ENCODE measurements at regions not wholly inside any gene's neighbourhood (a gene's known extent, or its start where the extent isn't known, plus 50 kb on each side); places are given as distances from the start of the nearest gene placed in this dataset.

DNA sequence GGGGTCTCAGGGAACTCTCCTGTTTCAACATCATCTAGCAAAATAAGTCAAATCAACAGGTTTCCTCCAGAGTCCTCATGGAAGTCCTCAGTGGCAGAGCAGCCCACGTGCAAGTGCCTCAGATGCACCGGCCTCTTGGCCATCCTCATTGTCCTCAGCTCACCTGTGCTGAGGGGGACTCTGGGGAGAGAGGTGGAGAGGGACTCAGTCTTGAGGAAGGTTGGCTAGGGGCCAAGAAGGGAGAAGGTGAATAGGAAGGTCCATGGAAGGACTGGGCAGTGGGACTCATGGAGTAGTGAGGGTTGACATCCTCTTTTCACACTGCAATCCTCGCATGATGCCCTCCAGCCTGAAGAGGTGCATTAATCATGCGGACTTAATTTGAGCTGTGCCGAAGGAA is 77.9 kb upstream of the DUSP22 start:
- no peak for TF ChIP-seq NFIC (IDR thresholded peaks at IDR 0.05; ENCODE audit: borderline replicate concordance)
- TF ChIP-seq, protein P1, sequence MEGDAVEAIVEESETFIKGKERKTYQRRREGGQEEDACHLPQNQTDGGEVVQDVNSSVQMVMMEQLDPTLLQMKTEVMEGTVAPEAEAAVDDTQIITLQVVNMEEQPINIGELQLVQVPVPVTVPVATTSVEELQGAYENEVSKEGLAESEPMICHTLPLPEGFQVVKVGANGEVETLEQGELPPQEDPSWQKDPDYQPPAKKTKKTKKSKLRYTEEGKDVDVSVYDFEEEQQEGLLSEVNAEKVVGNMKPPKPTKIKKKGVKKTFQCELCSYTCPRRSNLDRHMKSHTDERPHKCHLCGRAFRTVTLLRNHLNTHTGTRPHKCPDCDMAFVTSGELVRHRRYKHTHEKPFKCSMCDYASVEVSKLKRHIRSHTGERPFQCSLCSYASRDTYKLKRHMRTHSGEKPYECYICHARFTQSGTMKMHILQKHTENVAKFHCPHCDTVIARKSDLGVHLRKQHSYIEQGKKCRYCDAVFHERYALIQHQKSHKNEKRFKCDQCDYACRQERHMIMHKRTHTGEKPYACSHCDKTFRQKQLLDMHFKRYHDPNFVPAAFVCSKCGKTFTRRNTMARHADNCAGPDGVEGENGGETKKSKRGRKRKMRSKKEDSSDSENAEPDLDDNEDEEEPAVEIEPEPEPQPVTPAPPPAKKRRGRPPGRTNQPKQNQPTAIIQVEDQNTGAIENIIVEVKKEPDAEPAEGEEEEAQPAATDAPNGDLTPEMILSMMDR (IDR thresholded peaks at IDR 0.05), result no peak
- no peak for TF ChIP-seq SIN3A (IDR thresholded peaks at IDR 0.05; ENCODE audit: borderline replicate concordance, low read depth, low read length)
- TF ChIP-seq EP300 (IDR thresholded peaks at IDR 0.05; ENCODE audit: borderline replicate concordance in 1 of 2, low read depth in 1 of 2, low read length in 1 of 2), result no peak
- TF ChIP-seq CHD2 (IDR thresholded peaks at IDR 0.05; ENCODE audit: low read length, partially characterized antibody), result no peak
- no peak for TF ChIP-seq FOXJ3 (CRISPR knock-in tag; IDR thresholded peaks at IDR 0.05)
- TF ChIP-seq, protein P2, sequence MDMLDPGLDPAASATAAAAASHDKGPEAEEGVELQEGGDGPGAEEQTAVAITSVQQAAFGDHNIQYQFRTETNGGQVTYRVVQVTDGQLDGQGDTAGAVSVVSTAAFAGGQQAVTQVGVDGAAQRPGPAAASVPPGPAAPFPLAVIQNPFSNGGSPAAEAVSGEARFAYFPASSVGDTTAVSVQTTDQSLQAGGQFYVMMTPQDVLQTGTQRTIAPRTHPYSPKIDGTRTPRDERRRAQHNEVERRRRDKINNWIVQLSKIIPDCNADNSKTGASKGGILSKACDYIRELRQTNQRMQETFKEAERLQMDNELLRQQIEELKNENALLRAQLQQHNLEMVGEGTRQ (IDR thresholded peaks at IDR 0.05; ENCODE audit: borderline replicate concordance, low read depth, low read length), result no peak
- TF ChIP-seq RAD21 (IDR thresholded peaks at IDR 0.05; ENCODE audit: low read length), result no peak
- no peak for TF ChIP-seq POLR2AphosphoS5 (IDR thresholded peaks at IDR 0.05; ENCODE audit: low read depth, low read length)
- TF ChIP-seq JUND (IDR thresholded peaks at IDR 0.05), result no peak
- no peak for TF ChIP-seq TAF1 (IDR thresholded peaks at IDR 0.05; ENCODE audit: borderline replicate concordance, low read depth, low read length)
- no peak for TF ChIP-seq MXI1 (IDR thresholded peaks at IDR 0.05; ENCODE audit: low read depth, low read length)
- TF ChIP-seq SMC3 (IDR thresholded peaks at IDR 0.05; ENCODE audit: low read depth, low read length), result no peak

Data from SK-N-SH (cell line).